GM19240 (cell line): ENCODE measurements at regions not wholly inside any gene's neighbourhood (a gene's known extent, or its start where the extent isn't known, plus 50 kb on each side); places are given as distances from the start of the nearest gene placed in this dataset.

Source experiments
- DNase-seq: peaks from one replicate; pipeline ENCODE4 v3.0.0; 2011; ENCODE audit warnings: low spot score; ENCODE audit not compliant: insufficient read length

DNA sequence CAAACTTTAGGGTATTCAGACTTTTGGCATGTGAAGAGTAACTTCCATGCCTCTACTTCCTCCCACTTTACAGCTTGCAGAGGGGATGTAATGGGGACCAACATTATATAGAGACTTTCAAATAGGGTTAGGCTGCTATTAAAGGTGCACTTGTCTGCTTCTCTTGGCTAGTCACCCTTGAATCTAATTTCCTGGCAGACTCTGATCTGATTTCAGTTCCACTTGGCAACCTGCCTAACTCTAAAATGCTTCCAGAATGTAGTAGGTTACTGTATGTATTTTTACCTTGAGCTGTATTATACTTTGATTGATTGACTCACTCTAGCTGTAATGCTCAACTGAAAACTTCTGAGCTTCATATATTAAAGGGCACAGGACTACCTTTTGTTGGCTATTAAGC lies 693.4 kb downstream of the KCTD16 start:
- no peak for DNase-seq

DNA sequence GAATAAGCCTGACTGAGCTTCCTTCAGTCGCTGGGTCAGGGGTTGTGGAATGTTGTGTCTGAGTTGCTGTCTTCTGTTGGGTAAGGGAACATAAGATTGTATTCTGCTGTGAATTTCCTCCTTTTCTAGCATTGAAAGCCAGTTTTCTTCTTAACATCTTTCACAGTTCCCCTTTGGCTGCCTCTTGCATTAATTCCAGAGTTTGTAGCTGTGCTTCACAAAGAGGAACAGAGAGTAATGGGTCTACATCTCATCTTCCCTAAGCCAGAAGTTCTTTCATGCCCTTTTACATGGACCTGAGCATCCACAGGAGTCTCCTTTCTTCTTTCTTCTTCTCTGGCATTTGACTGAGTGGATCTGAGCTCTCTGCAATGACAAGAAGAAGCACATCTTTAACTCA lies 686.8 kb downstream of the KCTD16 start:
- no peak for DNase-seq

DNA sequence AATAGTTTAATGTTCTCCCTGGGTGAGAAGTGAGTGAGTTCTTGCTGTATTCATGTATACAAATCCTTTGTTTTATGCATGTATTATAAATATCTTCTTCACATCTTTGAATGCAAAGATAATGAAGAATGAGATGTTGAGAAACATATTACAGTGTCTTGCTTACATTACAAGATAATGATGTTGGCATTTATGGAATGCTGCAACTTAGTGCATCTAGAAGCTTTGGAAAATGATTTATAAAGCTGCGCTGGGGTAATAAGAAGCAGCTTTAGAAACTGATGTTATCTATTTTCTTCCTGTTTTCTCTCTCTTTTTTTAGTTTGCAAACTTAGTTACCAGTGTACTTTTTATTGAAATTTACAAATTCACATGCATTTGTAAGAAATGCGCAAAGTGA lies 673.4 kb downstream of the KCTD16 start:
- no peak for DNase-seq

- no peak for DNase-seq
Observed at GRCh38 chr5:144832416-144832815, 661.7 kb downstream of the KCTD16 start.

GRCh38 chr5:144831650-144832049 lies 661.0 kb downstream of the KCTD16 start:
- no peak for DNase-seq

- no peak for DNase-seq
Observed at GRCh38 chr5:144822503-144822902, 651.8 kb downstream of the KCTD16 start.

DNA sequence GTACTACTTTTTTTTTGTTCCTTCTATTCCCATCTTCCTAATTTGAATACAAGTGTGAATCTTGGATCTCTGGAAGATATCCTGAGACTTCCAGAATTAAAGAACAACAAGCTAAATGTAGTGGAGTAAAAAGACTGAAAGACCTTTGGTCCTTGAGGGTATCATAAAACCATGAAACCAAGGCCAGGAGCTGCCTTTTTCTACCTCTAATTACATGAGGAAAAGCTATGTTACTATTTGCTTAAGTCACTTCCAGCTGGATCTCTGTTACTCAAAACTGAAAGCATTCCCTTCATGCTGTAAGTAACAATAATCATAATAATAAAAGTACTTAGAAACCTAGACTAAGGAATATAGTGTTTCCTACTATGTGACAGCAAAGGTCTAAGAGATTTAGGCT lies 649.6 kb downstream of the KCTD16 start:
- no peak for DNase-seq

- DNase-seq = no peak
Observed at GRCh38 chr5:144815131-144815530, 644.5 kb downstream of the KCTD16 start.

- no peak for DNase-seq
Observed at GRCh38 chr5:144812763-144813162, 642.1 kb downstream of the KCTD16 start.

DNA sequence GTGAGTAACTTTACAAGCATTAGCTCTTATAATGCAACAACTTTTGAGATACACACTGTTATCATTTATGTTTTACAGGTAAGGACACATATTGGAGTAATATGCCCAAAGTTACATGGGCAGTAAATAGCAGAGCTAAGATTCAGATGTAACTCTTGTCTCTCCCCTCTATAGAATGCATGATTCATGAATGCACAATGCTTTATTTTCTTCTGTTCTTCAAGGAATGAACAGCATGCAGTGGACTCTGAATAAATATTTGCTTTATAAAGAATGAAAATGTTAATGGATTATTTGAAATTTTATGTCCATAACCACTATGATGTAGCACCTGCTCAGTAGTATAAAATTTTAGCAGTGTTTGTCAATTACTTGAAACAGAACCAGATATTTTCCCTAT lies 629.5 kb downstream of the KCTD16 start:
- no peak for DNase-seq

DNA sequence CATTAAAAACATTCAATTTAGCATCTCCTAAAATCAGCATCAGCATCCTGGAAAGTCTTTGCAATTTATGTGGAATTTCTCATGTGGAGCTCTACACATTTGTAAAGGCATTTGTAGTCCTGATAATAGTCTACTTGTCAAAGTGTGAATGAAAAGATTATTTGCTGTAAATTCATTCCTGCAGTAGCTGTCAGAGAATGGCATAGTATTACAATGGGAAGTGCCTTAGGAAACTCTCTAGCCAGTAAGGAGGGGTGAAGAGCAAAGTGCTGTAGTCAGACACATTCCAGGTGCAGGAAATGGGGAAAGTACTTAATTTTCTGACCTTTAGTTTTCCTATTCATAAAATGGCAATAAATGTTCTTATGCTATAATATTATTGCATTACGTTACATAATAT lies 627.9 kb downstream of the KCTD16 start:
- DNase-seq = no peak

DNA sequence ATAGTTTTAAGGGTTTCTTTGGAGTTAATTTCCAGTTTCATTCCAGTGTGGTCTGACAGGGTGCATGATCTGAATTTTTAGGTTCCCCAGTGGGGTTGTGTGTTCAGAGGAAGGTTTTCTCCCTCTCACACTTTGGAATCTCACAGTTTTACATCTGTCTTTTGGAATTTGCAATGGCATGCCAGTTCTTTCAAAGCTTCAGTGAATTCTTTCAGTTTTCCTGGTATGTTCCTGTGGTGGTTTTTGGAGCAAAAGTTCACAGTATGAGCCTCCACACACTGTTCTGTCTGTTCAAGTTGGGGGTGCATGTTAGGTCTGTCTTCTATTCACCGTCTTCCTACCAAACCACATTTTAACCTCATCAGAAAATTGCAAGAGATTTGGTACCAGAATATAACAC lies 624.2 kb downstream of the KCTD16 start:
- DNase-seq = no peak

- DNase-seq = no peak
Observed at GRCh38 chr5:144788556-144788955, 617.9 kb downstream of the KCTD16 start.

DNA sequence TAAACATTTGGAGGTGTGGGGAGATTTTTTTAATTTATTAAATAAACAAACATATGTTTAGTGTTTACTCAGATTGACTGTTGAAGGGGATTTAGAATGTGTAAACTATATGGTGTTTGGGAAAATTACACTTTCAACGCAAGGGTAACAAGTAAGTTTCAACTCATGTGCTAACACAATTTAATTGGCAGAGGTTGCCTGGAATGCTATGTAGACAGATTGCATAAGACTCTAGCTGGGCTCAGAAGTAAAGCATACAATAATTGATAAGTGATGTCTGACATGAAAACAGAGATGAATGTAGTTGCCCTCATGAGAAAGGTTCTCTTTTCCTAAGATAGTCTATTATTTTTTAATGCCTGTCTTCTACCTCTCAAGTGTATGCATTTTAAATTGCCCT lies 617.4 kb downstream of the KCTD16 start:
- DNase-seq = no peak

- DNase-seq = no peak
Observed at GRCh38 chr5:144779368-144779767, 608.7 kb downstream of the KCTD16 start.

DNA sequence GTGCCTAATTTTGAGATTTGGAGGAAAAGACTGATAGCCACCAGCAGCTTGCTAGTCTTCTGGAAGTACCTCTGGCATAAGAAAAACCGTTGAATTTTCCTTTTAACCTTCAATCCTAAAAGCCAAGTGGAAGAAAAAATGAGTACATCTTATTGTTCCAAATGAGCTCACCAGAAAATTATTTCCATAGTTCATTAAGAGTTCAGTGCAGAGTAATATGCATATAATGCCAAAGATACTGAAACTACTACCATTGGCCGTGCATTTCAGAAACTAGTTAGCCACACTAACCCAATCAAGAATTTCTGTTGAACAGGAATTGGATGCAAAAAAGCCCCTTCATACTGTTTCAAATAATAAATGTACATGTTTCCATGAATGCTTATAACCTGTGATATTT lies 607.9 kb downstream of the KCTD16 start:
- DNase-seq = no peak

- DNase-seq = no peak
Observed at GRCh38 chr5:144774197-144774596, 603.5 kb downstream of the KCTD16 start.

DNA sequence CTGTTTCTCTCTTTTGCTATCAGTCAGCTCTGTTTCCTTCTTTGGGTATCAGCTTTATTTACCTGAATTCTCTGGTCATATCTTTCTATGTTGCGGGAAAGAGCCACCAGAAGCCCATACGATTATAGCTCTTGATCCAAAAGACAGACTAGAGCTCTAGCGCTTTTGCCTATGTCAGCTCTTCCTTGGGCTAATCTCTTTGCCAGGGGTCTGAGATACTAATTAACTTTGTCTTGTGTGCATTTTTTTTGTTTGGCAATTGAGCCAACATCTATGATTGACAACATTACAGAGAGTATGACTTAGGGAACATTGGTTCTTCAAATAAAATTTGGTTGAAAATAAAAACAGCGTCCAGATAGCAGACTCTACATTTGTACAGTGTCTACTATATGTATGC lies 603.0 kb downstream of the KCTD16 start:
- no peak for DNase-seq

- DNase-seq = no peak
Observed at GRCh38 chr5:144771802-144772201, 601.1 kb downstream of the KCTD16 start.

GRCh38 chr5:144742361-144742760 lies 571.7 kb downstream of the KCTD16 start:
- no peak for DNase-seq

DNA sequence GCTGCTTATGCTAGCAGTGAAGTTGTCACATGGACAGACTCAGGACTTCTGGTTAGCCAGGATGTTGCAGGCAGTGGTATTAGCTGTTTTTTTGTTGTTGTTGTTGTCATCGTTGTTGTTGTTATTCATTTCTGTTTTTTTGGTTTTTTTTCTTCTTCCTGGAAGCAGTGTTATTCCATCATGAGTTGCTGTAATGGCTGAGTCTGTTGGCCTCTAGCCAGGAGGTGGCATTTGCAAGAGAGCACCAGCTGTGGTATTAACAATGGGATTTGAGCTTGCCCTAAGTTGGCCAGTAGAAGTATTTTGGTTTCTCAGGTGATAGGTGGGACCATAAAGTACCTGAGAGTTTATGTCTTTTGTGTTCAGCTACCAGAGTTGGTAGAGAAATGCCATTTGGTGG lies 561.1 kb downstream of the KCTD16 start:
- no peak for DNase-seq

DNA sequence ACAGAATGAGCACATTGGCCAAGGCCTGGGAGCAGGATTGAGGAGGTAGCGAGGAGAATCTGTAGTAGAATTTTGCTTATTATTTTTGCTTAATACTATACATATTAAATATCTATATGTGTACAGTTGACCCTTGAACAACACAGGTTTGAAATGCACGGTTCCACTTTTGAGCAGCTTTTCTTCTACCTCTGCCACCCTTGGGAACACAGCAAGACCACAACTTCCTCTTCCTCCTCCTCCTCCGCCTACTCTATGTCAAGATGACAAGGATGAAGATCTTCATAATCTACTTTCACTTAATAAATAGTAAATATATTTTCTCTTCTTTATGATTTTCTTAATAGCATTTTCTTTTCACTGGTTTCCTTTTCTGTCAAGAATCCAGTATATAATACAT lies 541.4 kb downstream of the KCTD16 start:
- DNase-seq = no peak

DNA sequence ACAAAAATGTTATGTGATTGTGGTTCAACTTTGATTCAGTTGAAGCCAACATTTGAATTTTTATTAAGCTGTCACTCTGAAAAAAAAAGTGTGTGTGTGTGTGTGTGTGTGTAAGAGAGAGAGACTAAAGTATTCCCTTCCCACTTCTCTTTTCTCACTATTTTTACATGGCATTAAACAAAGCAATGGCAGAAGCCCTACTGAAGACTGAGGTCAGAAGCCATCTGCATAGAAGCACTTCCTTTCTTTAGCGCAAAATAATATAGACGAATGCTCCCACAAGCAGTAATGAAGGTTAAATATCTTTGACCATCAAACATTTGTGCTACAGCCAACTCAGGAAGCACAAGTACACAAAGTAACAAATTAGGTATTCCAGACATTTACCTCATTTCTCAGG lies 540.5 kb downstream of the KCTD16 start:
- no peak for DNase-seq

GRCh38 chr5:144710637-144711036 lies 540.0 kb downstream of the KCTD16 start:
- no peak for DNase-seq

DNA sequence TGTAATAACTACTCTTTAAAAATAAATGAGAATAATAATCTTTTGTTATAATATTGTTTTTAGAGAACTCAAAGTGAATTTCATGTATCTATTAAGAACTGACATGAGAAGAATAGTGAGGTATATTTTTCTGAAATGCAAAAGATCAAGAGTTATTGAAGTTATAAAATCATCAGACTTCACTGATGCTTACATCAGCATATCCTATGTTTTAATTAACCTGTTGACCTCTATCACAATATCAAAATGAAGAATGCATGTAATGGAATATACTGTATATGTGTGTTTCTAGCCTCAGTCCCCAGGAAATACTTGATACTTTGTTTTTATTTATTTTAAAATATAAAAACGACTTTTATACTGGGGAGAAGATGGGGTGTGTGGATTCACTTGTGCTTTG lies 533.1 kb downstream of the KCTD16 start:
- DNase-seq = no peak
